GM19324 (cell line): ENCODE measurements at regions not wholly inside any gene's neighbourhood (a gene's known extent, or its start where the extent isn't known, plus 50 kb on each side); places are given as distances from the start of the nearest gene placed in this dataset.
"Not testable (repeated sequence)": the region's sequence is repeated elsewhere in the genome, so short reads cannot be mapped to it uniquely, and the experiment has no call there.

Source experiments
- ATAC-seq: cut with Tn5 transposase; IDR thresholded peaks from one replicate; pipeline ENCODE4 v1.9.1; 2021; ENCODE audit warnings: mild to moderate bottlenecking, moderate library complexity; ENCODE audit not compliant: unreplicated experiment, low FRiP score

DNA sequence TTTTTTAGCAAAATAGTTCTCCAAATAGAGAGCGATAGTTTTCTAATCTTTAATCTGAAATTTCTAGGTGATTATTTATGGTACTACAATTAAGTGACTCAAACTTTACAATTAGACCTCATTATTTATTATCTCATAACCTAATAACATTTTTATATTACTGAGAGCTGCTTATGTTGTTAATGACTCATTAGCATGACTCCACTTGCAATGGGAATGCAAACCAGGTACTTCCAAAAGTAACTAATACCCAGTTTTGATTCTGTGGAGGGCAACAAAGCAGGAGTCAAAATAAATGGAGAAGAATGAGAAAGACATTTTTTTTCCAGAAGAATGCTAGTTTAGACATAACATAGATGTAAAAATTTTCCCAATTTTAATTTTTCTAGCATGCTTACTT, 466.0 kb downstream of the PLK2 start:
- no peak for ATAC-seq

DNA sequence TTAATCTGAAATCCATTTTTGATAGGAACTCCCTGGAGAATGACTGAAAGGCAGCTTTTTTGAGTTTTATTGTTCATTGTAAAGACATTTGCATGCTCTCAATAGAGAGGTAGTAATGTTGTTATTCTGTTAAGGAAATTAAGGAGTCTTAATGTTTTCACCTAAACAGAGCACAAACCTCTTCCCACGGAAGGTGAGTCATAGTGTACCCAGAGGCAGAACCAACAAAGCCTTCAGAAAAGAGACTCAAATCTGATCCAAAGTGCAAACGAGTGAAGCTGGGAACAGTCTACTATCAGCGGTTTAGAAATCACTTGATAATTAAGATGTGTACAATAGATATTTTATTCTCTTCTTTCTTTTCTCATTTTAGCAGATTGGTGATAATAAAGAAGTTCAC, 470.5 kb downstream of the PLK2 start:
- ATAC-seq: no peak

GRCh38 chr5:57988813-57989212, 471.1 kb downstream of the PLK2 start:
- no peak for ATAC-seq

DNA sequence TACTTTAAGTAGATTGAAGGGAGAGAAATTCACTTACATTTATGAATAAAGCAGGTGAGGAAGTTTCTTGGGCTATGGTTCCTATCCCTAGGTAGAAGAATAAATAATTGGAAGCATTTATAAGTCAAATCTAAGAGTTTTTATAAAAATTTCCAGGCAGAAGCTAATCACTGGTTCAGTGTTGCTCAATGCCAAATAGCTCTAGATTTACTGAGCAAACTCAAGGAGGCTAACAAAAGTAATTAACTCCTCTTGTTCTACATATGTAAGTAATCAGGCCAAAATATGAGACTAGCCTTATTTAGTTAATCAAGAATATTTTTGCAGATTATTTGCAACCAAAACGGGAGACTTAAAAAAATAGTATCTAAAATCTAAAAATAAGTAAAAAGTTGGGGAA, 472.3 kb downstream of the PLK2 start:
- no peak for ATAC-seq

DNA sequence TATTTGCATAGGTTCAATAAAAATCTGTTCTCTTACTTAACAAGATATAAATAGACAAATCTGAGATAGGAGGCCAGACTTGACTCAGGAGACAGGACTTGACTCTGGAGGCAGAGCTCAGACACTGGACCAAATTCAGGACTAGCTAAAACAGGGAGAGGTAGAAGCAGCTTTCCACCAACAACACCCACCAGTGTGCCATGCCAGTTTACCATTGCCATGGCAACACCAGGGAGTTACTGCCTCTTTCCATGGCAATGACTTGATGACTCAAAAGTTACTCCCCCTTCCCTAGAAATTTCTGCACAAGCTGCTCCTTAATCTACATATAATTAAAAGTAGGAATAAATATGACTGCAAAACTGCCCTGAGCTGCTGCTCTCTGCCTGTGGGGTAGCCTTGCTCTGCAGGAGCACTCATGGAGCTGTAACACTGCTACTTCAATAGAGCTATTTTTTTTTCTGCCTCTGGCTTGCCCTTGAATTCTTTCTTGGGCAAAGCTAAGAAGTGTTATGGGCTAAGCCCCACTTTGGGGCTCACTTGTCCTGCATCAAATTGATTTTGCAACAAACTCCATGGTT, 473.0 kb downstream of the PLK2 start:
- no peak for ATAC-seq

GRCh38 chr5:57983426-57983825, 476.5 kb downstream of the PLK2 start:
- ATAC-seq: no peak

DNA sequence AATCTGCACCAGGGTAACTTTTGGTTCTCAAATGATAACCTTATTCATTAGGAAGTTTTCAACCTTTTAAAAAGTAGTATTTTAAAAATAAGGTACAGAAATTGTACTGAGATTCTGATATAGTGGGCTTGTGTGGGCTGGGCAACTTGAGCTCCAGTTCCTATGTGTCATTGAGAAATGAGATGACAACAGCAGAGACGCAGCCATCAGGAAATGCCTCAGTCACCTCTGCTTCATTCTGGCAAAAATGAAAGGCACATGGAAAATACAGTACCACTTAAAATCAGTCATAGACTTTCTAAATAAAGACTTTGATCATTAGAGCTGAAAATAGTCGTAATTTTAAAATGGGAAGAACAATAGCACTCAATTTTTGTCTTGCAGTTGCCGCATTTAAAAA, 480.2 kb downstream of the PLK2 start:
- no peak for ATAC-seq

DNA sequence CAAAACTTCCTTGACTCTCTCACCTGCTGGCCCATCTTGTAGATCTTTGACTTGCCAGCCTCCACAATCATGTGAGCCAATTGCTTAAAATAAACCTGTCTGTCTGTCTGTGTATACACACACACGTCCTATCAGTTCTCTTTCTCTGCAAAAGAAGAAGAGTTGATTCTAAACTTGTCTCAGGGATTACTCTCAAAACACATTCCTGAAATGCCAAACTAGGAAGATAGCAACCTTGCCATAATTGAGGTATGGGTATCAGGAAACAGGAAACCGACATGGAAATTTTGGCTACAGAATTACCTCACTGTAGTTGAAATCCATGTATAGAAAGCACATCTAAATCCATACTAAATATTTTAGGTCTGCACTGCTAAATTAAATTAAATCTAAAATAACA, 483.4 kb downstream of the PLK2 start:
- no peak for ATAC-seq

DNA sequence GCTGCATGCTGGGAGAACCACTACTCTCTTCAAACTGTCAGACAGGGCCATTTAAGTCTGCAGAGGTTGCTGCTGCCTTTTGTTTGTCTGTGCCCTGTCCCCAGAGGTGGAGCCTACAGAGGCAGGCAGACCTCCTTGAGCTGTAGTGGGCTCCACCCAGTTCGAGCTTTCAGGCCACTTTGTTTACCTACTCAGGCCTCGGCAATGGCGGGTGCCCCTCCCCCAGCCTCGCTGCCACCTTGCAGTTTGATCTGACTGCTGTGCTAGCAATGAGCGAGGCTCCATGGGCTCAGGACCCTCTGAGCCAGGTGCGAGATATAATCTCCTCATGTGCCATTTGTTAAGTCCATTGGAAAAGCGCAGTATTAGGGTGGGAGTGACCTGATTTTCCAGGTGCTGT, 487.8 kb downstream of the PLK2 start:
- ATAC-seq: not testable (repeated sequence)

GRCh38 chr5:57960569-57960968, 478.0 kb upstream of the ACTBL2 start:
- no peak for ATAC-seq

GRCh38 chr5:57956636-57957035, 474.0 kb upstream of the ACTBL2 start:
- ATAC-seq: no peak

- no peak for ATAC-seq
Measured at GRCh38 chr5:57955511-57955910, 472.9 kb upstream of the ACTBL2 start.

- no peak for ATAC-seq
Measured at GRCh38 chr5:57953792-57954191, 471.2 kb upstream of the ACTBL2 start.

DNA sequence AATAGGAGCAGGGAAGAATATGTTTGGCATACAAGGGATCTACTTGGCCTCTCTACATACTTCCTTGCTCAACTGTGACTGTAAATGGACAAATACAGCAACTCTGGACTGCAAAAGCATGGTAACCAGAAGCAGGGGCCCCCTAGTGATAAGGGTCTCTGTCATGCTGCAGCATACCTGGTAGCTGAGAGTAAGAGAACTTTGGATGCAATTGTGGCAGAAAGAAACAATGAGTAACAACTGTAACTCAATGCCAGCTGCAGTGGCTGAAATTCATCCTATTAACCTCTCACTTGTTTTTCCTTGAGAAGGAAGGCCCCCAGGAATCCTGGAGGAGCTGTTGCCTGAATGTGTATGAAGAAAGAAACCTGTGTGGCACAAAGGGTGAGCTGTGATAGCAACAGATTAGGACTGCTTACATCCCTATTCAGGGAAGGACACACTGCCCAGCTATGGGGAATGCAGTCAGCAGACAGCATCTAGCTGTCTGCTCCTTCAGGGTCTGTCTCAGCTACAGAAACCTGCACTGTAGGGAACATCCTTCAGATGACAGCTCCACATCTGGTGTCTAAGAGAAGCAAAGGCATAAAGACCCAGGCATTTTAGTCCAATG, 468.1 kb upstream of the ACTBL2 start:
- ATAC-seq: no peak

DNA sequence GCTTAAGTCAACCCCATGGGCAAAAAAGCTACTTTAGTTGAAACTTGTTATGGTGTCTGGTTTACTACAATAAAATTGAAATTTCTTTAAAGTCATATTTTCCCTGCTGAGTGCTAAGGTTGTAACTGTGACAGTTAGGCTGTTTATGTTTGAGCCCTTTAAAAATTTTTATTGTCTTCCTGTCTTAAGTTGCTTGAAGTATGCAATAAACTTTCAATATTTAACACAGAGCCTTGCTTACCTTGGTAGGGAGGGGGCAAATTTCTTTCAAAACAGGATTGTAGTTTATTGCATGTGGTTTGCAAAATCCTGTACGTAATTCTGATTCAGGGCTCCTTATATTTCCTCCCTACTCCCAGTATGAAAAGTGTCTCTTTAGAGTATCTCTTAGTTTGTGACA, 465.5 kb upstream of the ACTBL2 start:
- ATAC-seq: no peak

DNA sequence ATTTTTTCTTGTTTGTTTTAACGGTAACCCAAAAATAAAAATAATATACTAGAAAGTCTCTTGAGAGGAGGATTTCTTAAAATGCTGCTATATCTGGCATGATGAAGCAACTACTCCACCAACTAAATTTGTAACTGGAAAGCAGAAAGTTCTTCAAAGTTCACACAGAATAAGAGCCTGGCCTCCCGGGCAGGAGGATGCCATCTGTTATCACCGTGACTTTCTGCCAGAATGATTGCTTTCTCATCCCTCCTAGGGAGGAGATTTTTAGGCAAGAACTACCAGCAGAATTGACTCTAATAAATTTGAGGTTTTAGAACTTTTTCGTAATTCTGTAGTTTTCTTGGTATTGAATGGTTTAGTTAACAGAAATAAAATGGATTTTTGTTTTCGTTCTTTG, 464.6 kb upstream of the ACTBL2 start:
- no peak for ATAC-seq

DNA sequence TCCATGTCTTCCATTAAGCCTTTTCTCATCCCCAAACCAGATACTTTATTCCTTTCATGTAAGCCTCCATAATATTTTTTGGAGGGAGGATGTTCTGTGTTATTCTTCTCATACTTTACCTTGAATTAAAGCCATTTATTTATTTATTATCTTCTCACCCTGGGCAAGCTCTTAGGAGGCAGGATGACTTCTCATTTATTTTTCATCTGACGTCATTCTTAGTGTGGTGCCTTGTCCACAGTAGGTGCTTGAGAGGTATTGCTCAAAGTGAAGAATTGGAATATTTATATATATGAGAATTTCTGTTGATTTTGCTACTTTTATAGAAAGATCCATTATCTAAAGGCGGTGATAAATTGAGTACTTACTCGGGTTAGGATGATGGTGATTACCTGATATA, 458.3 kb upstream of the ACTBL2 start:
- no peak for ATAC-seq

DNA sequence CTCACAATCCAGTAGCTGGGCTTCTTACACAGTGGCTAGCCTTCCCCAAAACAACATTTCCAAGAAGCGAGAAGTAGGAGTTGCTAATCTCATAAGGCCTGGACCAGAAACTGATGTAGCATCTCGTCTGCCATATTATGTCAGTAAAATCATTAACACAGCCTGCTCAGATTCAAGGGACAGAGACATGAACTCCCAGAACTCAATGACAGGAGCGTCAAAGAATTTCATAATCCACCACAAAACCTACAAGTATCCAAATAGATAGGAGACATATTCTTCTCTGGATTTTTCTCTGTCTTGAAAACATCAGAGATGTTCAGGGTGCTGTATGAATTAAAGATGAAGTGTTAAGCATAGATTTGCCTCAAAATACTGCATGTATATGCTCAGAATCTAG, 457.6 kb upstream of the ACTBL2 start:
- no peak for ATAC-seq

GRCh38 chr5:57939771-57940170, 457.2 kb upstream of the ACTBL2 start:
- ATAC-seq: no peak

DNA sequence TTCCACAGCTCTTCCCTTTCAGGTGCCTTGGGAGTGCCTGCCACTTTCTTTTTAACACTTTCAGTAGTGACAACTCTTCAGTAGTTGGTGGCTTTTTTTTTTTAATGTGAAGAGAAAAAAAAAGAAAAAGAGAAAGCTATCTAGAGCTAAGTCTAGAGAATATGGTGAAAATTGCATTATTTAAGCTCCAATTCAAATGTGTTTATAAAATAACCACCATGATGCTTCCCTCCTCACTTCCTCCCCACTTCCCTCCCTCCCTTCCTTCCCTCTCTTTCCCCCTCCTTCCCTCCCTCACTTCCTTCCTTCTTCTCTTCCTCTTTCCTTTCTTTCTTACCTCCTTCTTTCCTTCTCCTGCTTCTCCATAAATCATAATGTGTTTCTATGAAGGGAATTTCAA, 456.7 kb upstream of the ACTBL2 start:
- no peak for ATAC-seq

- no peak for ATAC-seq
Measured at GRCh38 chr5:57938174-57938557, 455.6 kb upstream of the ACTBL2 start.

DNA sequence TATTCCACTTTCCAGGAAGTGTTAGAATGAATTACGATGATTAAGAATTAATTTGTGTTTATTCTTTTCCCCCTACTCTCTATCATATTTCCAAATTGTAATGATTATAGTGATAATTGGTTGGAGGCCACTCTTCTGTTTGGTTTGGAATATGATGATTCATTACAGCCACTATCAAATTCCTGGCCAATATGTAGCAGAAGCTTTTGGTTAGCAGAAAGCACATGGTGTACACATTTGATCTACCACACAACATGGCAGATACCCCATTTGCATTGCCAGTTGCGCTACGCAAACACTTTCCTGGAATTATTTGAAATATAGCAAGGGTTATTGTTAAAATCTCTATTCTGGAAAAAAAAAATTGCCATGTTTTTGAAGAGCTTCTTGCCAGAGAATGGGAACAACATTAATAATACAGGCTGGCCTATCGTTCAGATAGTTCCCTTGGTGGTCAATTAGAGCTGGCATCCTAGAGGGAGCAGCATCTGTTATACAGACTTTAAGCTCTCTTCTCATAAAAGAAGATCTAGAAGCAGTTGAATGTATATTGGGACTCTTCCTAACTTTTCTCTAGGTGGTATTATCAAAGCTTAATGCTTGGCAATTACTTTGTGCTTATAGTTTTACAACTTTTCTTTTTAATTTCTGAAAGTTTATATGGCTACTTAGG, 455.0 kb upstream of the ACTBL2 start:
- no peak for ATAC-seq
